IMR-90 (cell line): ENCODE measurements at regions not wholly inside any gene's neighbourhood (a gene's known extent, or its start where the extent isn't known, plus 50 kb on each side); places are given as distances from the start of the nearest gene placed in this dataset.
A peak's percentile ranks its signal among the peaks of the same experiment; 100 is the strongest.

Source experiments
- ATAC-seq: fragments of 200-7000 bp; cut with Tn5 transposase; 2 replicates; pipeline ENCODE4 v1.9.1; 2020; ENCODE audit warnings: low read depth, mild to moderate bottlenecking, moderate library complexity
- BruUV-seq: library from RNA; stranded (reverse); fragments of 400-500 nt; replicated peaks from 2 replicates; lab custom pipeline; 2021; lab: Mats Ljungman, UMichigan
- CTCF ChIA-PET: fragments of 300-600 bp; formaldehyde crosslinking; extraction: SDS; loops from one replicate; lab custom pipeline; 2021; ENCODE audit warnings: antibody characterized with exemption; lab: Yijun Ruan, JAX
- POLR2A ChIA-PET: fragments of 300-600 bp; sonication (Branson Sonifier 250); formaldehyde crosslinking; loops from one replicate; lab custom pipeline; 2022; ENCODE audit warnings: antibody characterized with exemption; ENCODE audit not compliant: unreplicated experiment; lab: Charles Lee
- DNase-seq: peaks from one replicate; pipeline ENCODE4 v3.0.0; 2013
- H2AFZ ChIP-seq: replicated peaks from 2 replicates; pipeline ENCODE3; 2013; ENCODE audit warnings: low read length, mild to moderate bottlenecking; ENCODE audit not compliant: poor library complexity
- H2AK5ac ChIP-seq: 2 replicates; pipeline ENCODE4 v1.6.1; 2013; ENCODE audit warnings: low read depth, low read length, inconsistent platforms
- H2AK9ac ChIP-seq: replicated peaks from 2 replicates; pipeline ENCODE3; 2013; ENCODE audit warnings: mild to moderate bottlenecking, low read depth, low read length, moderate library complexity; ENCODE audit not compliant: poor library complexity
- H2BK120ac ChIP-seq: 2 replicates; pipeline ENCODE4 v1.6.1; 2013; ENCODE audit warnings: low read depth, low read length, inconsistent platforms
- H2BK15ac ChIP-seq: 3 replicates; pipeline ENCODE4 v1.6.1; 2013; ENCODE audit warnings: low read depth, low read length, inconsistent platforms
- H2BK20ac ChIP-seq: 2 replicates; pipeline ENCODE4 v1.6.1; 2013; ENCODE audit warnings: low read depth, mild to moderate bottlenecking, inconsistent platforms, low read length, moderate library complexity
- H2BK5ac ChIP-seq: 2 replicates; pipeline ENCODE4 v1.6.1; 2013; ENCODE audit warnings: mild to moderate bottlenecking, low read depth, low read length, inconsistent platforms; ENCODE audit not compliant: poor library complexity, severe bottlenecking
- H3K14ac ChIP-seq: replicated peaks from 2 replicates; pipeline ENCODE4 v1.6.1; 2013; ENCODE audit warnings: low read depth, low read length, inconsistent platforms
- H3K18ac ChIP-seq: 2 replicates; pipeline ENCODE4 v1.6.1; 2013; ENCODE audit warnings: low read depth, low read length, control low read depth
- H3K23ac ChIP-seq: 2 replicates; pipeline ENCODE4 v1.6.1; 2013; ENCODE audit warnings: low read depth, low read length, inconsistent platforms
- H3K27ac ChIP-seq: 2 replicates; pipeline ENCODE4 v1.5.1; 2013; ENCODE audit warnings: mild to moderate bottlenecking, control low read depth, low read length; ENCODE audit not compliant: insufficient read depth
- H3K27me3 ChIP-seq: 2 replicates; pipeline ENCODE4 v1.6.1; 2013; ENCODE audit warnings: low read length; ENCODE audit not compliant: control insufficient read depth, insufficient read depth
- H3K36me3 ChIP-seq: 2 replicates; pipeline ENCODE4 v1.6.1; 2013; ENCODE audit warnings: low read length, mixed read lengths; ENCODE audit not compliant: control insufficient read depth, insufficient read depth
- H3K4ac ChIP-seq: 2 replicates; pipeline ENCODE4 v1.6.1; 2013; ENCODE audit warnings: low read depth, low read length, inconsistent platforms
- H3K4me1 ChIP-seq: 2 replicates; pipeline ENCODE4 v1.6.1; 2013; ENCODE audit warnings: low read length, mixed read lengths; ENCODE audit not compliant: control insufficient read depth, insufficient read depth
- H3K4me2 ChIP-seq: 2 replicates; pipeline ENCODE4 v1.6.1; 2013; ENCODE audit warnings: low read depth, mild to moderate bottlenecking, control low read depth, low read length, moderate library complexity
- H3K4me3 ChIP-seq: 2 replicates; pipeline ENCODE4 v1.5.1; 2013; ENCODE audit warnings: low read depth, mild to moderate bottlenecking, control low read depth, low read length, moderate library complexity; ENCODE audit not compliant: insufficient read depth
- H3K56ac ChIP-seq: 2 replicates; pipeline ENCODE4 v1.6.1; 2013; ENCODE audit warnings: low read length, inconsistent platforms; ENCODE audit not compliant: insufficient read depth; ENCODE audit errors: extremely low read depth
- H3K79me1 ChIP-seq, 2 experiments: 2 replicates each; pipeline ENCODE4 v1.6.1; 2013; ENCODE audit warnings: low read length in 2 of 2, inconsistent platforms in 1 of 2, low read depth in 1 of 2
- H3K9ac ChIP-seq: 2 replicates; pipeline ENCODE4 v1.6.1; 2013; ENCODE audit warnings: low read depth, low read length, control low read depth
- H3K9me1 ChIP-seq: 2 replicates; pipeline ENCODE4 v1.6.1; 2013; ENCODE audit warnings: low read length, inconsistent platforms; ENCODE audit not compliant: insufficient read depth
- H3K9me3 ChIP-seq: 2 replicates; pipeline ENCODE4 v1.6.1; 2013; ENCODE audit warnings: low read length; ENCODE audit not compliant: control insufficient read depth, insufficient read depth
- H4K20me1 ChIP-seq: 2 replicates; pipeline ENCODE4 v1.6.1; 2013; ENCODE audit warnings: low read length, inconsistent platforms; ENCODE audit not compliant: insufficient read depth
- H4K5ac ChIP-seq: 2 replicates; pipeline ENCODE4 v1.6.1; 2013; ENCODE audit warnings: mild to moderate bottlenecking, low read depth, low read length, control low read depth
- H4K8ac ChIP-seq, 2 experiments: 2 replicates each; pipeline ENCODE4 v1.6.1; 2013; ENCODE audit warnings: low read depth in 2 of 2, low read length in 2 of 2, control low read depth in 1 of 2, inconsistent platforms in 1 of 2
- H4K91ac ChIP-seq: 2 replicates; pipeline ENCODE4 v1.6.1; 2013; ENCODE audit warnings: low read depth, low read length, inconsistent platforms; ENCODE audit not compliant: insufficient read depth
- BHLHE40 ChIP-seq: fragments of 150-350 bp; IDR thresholded peaks from 2 replicates; pipeline ENCODE4 v1.6.1; 2016; ENCODE audit warnings: mild to moderate bottlenecking, low read depth, low read length
- CEBPB ChIP-seq: IDR thresholded peaks from 2 replicates; pipeline ENCODE4 v1.6.1; 2012; ENCODE audit warnings: low read depth, low read length, improper control_type of control experiment
- CTCF ChIP-seq: conservative IDR thresholded peaks from 2 replicates; pipeline ENCODE4 v1.5.1; 2012; ENCODE audit warnings: mild to moderate bottlenecking, low read depth, low read length, improper control_type of control experiment
- ELK1 ChIP-seq: fragments of 150-350 bp; IDR thresholded peaks from 2 replicates; pipeline ENCODE4 v1.6.1; 2016; ENCODE audit warnings: low read depth, mild to moderate bottlenecking, low read length, moderate library complexity, borderline replicate concordance
- FOS ChIP-seq: fragments of 150-350 bp; IDR thresholded peaks from 2 replicates; pipeline ENCODE4 v1.6.1; 2016; ENCODE audit warnings: low read depth, low read length
- MAFK ChIP-seq: IDR thresholded peaks from 2 replicates; pipeline ENCODE4 v1.6.1; 2012; ENCODE audit warnings: low read depth, low read length, improper control_type of control experiment
- MAZ ChIP-seq: IDR thresholded peaks from 2 replicates; pipeline ENCODE4 v1.6.1; 2012; ENCODE audit warnings: low read depth, mild to moderate bottlenecking, low read length, improper control_type of control experiment, moderate library complexity, borderline replicate concordance
- NFE2L2 ChIP-seq: fragments of 150-350 bp; IDR thresholded peaks from 2 replicates; pipeline ENCODE4 v1.6.1; 2016; ENCODE audit warnings: low read depth, mild to moderate bottlenecking, low read length
- POLR2A ChIP-seq: IDR thresholded peaks from 2 replicates; pipeline ENCODE4 v1.6.1; 2012; ENCODE audit warnings: mild to moderate bottlenecking, low read depth, low read length
- RCOR1 ChIP-seq: IDR thresholded peaks from 2 replicates; pipeline ENCODE4 v1.6.1; 2012; ENCODE audit warnings: mild to moderate bottlenecking, low read length, improper control_type of control experiment; ENCODE audit not compliant: insufficient replicate concordance
- RFX5 ChIP-seq: IDR thresholded peaks from 2 replicates; pipeline ENCODE4 v1.8.0; 2012; ENCODE audit warnings: low read depth, mild to moderate bottlenecking, low read length, moderate library complexity
- SMC3 ChIP-seq: fragments of 150-350 bp; IDR thresholded peaks from 2 replicates; pipeline ENCODE4 v1.6.1; 2016; ENCODE audit warnings: low read depth, mild to moderate bottlenecking, antibody characterized with exemption, low read length, moderate library complexity
- USF2 ChIP-seq: fragments of 150-350 bp; IDR thresholded peaks from 2 replicates; pipeline ENCODE4 v1.6.1; 2017; ENCODE audit warnings: mild to moderate bottlenecking, antibody characterized with exemption, low read length, low read depth
- dilution Hi-C: fragments of 300-500 bp; cut with HindIII; formaldehyde crosslinking; loops from one replicate; pipeline ENCODE4 v1.14.3; 2018; ENCODE audit warnings: low sequenced_read_pairs; ENCODE audit not compliant: unreplicated experiment
- in situ Hi-C: fragments of 300-500 bp; cut with MboI; formaldehyde crosslinking; loops from 3 replicates; pipeline ENCODE4 v1.14.3; 2019; ENCODE audit warnings: low sequenced_read_pairs, inconsistent platforms, mixed read lengths
- intact Hi-C: fragments of 100-400 bp; cut with micrococcal nuclease; formaldehyde crosslinking; loops from 2 replicates; pipeline ENCODE4 v1.10.0; 2022

- in situ Hi-C loops, result no loop called here
- dilution Hi-C loops, result no loop called here
- Histone ChIP-seq H4K5ac (peak overlapping the region; percentile 78; the same call in 1 of the 2 replicates), H4K91ac (peak overlapping the region; percentile 96), H2AK5ac (peak overlapping the region; percentile 73), H3K4me2 (no peak overlapping the region), H3K79me1 (peaks cover 5 to 17% of the 10 kb centered on the region in 2 experiments; a peak in 2 of 4 replicates), H3K23ac (peak overlapping the region; percentile 74; the same call in 1 of the 2 replicates), H3K18ac (peak overlapping the region; percentile 99), H2AFZ (no peak overlapping the region), H3K27me3 (no peaks in the 10 kb centered on the region), H3K56ac (peak overlapping the region; percentile 50; the same call in 1 of the 2 replicates), H3K27ac (no peak overlapping the region), H4K8ac (peak overlapping the region; percentile 84 to 89), H2BK20ac (peak overlapping the region; percentile 100), H2BK15ac (peak overlapping the region; percentile 99), H3K9me3 (no peaks in the 10 kb centered on the region), H3K9ac (no peak overlapping the region), H4K20me1 (no peaks in the 10 kb centered on the region), H3K9me1 (peaks cover 15% of the 10 kb centered on the region), H3K36me3 (no peaks in the 10 kb centered on the region), H3K14ac (peak overlapping the region; percentile 53), H3K4me3 (no peak overlapping the region), H2BK5ac (peak overlapping the region; percentile 99), H2AK9ac (no peak overlapping the region), H3K4ac (peak overlapping the region; percentile 90), H3K4me1 (peaks cover 21% of the 10 kb centered on the region), H2BK120ac (peak overlapping the region; percentile 93)
- ChIA-PET POLR2A (no interaction called here), CTCF (interaction anchor here (1.2 kb wide), 1 partner anchor 8 kb away, joined by 3 read pairs; no protein-coding TSS in a partner anchor)
- no TSS peak for BruUV-seq
- intact Hi-C loops, result no loop called here
- ATAC-seq, result no peak
- DNase-seq, result no peak
- TF ChIP-seq SMC3 (no peak), CTCF (no peak), FOS (no peak), BHLHE40 (no peak), USF2 (no peak), NFE2L2 (no peak), RCOR1 (no peak), MAFK (no peak), RFX5 (no peak), ELK1 (no peak), CEBPB (no peak), POLR2A (no peak), MAZ (no peak)
Measured at GRCh38 chr2:150572961-150573395, 85.5 kb upstream of the RND3 start.
